ENCODE measurements at regions not wholly inside any gene's neighbourhood (a gene's known extent, or its start where the extent isn't known, plus 50 kb on each side); places are given as distances from the start of the nearest gene placed in this dataset.

DNA sequence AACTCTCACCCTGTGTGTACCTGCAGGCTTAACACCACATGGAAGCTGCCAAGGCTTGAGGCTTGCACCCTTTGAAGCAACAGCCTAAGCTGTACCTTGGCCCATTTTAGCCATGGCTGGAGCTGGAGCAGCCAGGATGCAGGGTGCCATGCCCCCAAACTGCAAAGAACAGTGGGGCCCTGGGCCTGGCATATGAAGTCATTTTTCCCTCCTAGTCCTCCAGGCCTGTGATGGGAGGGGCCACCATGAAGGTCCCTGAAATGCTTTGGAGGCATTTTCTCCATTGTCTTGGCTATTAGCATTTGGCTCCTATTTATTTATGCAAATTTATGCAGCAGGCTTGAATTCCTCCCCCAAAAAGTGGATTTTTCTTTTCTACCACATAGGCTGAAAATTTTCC lies 238.4 kb downstream of the CDCA7 start:
- no peak for DNase-seq

DNA sequence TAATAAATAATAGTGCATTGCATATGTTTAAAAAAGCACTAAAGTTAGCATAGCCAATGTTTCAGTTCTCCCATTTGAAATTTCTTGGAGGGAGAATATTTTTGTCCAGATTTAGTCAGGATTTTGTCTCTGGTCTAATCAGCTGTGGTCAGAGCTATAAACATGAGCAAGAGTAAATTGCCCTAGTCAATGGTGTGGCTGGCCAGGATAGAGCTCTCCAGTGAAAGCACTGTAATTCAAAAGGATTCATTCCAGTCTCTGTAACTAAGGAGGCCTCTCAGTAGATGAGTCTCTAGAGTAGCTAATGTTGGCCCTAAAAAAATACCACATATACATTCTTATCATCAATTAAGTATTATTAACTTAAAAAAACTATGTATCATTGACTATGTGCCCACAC lies 241.6 kb downstream of the CDCA7 start:
- DNase-seq, result no peak

DNA sequence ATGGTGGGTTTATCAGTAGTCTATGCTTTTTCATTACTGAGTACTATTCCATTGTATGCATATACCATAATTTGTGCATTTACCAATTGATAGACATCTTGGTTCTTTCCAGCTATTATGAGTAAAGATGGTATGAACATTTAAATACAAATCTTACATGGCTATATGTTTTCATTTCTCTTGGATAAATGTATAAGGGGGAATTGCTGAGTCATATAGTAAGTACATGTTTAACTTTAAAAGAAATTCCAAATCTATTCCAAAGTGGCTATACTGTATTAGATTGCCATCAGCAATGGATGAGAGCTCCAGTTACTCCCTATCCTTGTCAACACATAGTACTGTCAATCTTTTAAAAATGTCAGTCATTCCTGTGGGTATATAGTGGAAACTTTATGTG lies 243.9 kb downstream of the CDCA7 start:
- DNase-seq, result no peak

DNA sequence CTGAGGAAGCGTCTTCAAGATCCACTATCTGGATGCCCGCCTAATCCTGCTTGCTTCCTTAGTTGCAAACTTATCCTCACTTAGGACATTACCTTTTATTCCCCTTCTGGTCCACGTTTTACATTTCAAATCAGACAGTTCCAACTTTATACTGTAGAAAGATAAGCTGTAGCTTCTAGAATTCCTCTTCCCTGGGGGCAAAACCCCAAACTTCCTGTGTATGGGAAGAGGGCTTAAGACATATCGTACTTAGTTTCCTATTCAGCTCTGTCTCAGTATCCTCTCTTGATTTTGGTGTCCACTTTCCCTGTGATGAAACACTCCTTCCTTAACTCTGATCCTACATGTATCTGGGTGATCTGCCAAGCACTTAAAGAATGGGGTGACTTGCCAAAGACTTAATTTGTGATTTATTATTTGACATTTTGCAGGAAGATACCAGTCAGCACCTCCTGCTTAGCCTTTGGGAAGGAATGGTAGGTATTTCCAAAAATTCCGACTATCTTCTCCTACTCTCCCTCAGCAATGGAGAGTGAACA lies 245.2 kb downstream of the CDCA7 start:
- no peak for DNase-seq

DNA sequence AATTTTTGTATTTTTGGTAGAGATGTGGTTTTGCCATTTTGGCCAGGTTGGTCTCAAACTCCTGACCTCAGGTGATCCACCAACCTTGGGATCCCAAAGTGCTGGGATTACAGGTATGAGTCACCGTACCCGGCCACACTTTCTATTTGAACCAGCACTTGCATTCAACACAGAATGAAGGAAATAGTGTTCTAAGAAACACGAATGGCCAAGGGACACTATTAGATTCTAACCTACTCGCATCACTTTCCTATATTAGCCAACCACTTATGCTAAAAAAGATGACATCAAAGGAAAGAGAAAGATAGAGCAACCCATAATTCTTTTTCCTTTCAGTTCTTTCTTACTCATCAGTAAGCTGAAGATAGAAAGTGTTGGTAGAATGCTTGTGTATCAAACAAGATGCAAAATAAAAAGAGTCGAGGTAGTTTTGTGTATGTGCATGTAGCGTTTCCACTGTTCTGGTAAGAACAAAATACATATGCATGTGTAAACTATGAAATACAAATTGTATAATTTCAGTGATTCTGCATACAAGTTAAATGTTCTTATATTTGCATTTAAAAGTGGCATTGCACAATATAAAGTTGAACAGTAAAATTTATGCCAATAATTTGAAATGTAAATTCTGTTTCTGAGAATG lies 247.6 kb downstream of the CDCA7 start:
- DNase-seq, result no peak

DNA sequence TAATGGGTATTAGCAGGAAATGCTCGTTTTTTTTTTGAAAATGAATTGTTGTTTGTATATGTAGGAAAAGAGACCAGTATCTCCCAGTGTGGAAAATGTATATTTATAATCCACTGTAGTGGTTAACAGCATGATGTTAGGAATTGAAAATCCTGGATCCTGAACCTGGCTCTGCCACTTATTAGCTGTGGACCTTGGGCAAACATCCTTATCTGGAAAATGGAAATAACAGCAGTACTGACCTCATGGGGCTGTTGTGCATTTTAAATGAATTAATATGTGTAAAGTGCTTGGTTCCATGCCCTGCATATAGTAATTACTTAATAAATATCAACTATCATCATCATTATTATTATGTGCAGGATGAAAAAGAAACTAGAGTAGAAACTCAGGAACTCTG lies 251.3 kb downstream of the CDCA7 start:
- DNase-seq, result no peak

DNA sequence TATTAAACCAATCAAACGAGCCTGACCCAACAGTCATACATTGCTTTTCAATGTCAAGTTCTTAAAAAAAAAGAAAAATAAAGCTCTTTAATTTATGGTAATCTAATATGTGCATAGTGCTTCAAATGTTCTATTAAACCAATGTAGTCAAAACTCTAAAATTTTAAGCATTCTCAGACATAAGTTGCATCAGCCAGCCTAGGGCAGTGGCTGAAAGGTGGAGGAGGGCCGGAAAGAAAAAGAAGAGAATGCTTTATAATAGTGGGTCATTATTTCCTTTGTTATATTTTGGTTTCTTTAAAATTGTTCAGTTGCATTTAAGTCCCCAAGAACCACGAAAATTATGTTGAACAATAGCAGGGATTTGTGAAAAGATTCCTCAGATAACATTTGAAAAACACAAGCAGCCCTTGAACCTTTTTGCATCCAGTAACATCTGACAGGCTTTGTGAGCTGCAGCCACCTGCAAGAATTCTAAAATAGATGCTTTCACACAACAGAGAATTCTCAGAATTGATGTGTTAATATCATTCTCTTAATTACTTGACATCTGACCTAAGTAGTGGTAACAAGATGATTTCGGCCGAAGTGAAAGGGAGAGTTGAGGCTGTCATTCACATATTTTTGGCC lies 252.1 kb downstream of the CDCA7 start:
- no peak for DNase-seq

DNA sequence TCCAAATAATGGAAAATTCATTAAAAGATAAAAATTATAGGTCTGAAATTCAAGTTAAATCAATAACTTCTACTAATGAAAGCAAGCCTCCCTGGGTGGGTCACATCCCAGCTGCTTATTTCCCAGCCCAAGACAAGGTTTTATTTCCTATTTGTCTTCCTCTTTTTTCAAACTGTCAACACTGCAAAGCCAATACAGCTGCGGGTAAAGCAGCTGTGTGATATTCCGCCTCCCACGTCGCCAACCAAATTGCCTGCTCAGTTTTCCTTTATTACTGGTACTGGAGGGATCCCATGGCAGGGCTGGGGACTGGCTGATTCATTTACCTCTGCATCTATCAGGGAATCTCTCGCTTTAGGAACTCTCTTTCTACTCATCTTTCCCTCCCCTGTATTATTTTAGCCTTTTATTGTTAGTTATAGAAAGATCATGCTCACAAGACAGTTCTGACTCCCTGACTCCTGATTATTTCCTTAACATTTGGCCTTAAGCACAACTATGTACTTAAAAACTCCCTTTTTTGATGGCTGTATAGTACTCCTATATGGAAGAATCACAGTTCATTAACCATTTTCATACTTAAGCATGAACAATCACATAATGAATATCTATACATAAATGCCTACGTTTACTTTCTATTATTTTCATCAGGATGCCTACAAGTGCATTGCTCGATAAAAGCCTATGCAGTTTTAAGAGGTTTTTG lies 253.1 kb downstream of the CDCA7 start:
- DNase-seq, result no peak

DNA sequence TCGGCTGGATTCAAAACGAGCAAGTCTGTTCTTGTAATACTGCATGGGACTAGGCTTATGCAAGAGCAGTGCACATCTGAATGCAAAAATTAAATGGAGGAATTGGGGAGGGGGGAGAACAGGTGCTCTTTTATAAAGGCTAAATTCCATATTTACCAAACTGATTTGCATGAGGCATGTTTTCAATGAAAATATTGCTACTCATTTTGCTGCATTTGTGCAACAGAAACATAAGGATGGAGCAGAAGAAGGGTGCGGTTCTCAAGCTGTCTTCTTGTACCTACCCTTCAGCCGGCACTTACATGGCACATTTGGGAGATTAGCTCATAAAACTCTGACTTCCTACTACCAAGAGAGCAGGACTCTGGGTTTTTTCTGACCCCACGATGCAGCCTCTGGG lies 256.4 kb downstream of the CDCA7 start:
- DNase-seq, result no peak

DNA sequence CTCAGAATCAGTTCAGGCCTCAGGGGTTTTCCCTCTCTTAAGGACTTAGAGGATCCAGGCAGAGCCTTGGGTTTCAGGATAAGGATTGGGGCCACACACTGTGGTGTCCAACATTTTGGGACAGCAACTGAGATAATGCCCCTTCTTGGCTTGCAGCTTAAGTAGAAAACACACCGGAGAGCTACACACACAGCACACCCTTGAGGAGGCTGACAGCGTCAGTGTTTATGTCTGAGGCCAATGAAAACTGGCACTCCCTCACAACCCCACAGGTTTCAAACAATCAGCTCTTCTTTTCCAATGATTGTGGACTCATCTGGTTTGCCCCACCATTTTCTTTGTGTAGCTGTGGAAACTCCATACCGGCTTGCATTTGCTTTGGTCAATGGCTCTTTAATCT lies 257.7 kb downstream of the CDCA7 start:
- DNase-seq, result no peak

DNA sequence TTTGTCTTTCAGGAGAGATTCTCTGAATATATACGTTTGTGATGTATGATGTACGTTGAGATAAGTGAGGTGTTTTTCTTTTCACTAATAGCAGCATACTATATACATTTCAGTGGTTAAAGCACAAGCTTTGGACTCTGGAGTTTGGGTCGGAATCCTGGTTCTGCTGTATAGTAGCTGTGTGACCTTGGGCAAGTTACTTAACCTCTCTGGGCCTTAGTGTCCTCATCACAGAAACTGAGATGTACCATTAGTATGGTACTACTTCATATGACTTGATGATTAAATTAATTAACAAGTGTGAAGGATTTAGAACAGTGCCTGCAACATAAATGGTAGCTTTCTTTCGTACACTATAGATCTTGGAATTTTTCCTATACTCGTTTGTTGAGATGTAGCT lies 258.7 kb downstream of the CDCA7 start:
- DNase-seq, result no peak

DNA sequence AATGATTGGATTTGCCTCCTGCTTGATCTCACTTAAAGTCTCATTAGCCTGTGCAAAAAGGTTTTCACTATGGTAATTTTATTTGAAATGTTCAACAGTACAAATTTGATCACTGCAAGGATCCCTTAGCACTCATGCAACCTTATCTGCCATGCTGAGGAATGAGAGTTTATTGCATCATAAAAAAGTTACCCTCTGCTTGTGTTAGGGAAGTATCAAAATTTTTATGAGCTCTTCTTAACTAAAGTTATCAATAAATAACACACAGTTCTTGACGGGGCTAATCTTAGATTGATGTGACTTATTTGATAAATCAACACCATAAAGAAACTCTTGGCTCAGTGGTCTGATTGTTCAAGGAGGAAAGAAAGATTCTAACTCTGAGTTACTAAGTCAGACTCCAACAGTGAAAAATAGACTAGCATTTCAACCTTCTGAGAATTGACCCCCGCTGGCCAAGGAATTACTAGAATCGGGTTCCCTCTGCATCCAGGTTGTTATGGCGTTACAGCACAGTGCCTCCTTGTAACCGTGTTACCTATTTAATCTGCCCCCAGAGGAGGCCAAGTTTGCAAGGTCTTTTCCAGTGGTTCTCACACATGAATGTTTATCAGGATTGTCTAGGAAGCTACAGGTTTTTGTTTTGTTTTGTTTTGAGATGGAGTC lies 259.7 kb downstream of the CDCA7 start:
- DNase-seq, result no peak

DNA sequence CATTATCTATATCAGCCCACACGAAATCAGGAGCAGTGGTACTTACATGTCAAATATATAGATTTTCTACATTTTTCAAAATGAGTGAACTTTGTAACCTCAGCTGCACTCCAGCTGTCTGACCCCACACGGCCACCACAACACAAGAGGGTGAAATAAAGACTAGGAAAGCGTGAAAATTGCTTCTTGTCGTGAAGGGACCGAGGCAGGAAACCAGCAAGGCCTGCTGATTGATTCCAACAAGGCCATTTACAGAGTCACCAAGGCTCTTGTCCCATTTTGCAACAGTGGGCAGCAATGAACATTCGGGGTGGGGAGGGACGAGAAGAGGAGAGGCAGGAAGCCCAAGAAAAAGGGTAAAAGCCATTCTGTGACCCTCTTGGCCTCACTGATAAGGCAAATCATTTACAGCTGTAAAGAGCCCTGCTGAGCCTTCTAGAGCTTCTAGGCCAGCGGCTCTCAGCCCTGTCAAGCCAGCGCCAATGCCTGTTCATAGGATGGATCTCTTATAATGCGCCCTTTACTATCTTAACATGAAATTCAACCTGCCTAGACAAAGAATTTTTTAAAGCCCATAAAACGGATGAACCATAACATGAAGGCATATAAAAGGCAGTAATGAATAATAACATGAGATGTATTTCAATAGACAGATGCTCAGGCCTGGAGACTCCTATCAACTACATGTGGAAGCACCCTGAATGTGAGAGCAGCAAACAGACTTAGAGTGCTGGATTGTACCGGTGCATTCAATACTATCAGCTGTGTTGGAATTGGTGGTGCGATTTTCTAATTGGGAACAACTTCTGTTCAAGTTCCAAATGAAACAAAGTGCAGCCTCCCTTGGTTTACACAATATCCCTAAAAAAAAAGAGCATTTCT lies 269.0 kb downstream of the CDCA7 start:
- DNase-seq, result no peak

DNA sequence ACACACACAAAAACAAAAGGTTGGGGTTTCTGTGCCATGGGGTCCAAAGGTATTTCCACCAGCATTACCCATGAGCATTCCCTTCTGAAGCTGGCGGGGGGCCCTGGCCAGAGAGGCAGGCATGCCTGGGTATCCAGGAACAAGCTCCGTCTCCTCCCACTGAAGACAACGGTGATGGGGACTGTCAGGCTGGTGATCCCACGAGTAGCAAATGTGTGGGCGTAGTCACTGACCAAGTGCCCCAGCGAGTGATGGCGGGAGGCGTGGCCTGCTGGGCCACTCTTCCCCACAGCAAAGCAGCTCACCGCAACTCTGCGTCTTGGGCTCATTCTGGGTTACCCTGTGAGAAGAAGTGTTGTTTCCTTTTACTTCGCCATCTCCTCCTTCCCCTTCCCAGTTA lies 270.6 kb downstream of the CDCA7 start:
- DNase-seq, result no peak

DNA sequence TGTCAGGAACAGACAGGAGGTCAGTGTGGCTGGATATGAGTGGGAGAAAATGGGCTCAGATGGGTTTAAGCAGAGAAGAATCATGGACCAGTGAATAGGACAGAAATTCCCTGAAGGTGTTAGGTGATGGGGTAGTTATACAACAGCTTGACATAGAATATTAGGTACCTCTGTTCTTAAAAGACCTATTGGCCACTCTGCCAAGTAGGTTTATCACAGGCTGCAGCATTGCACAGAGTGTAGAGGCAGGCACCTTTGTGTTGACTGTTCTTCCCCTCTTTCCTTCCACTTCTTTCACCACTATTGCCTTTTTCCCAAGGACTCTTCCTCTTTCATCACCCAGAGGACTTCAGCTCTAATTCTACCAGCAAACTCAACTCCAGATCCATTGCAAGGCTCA lies 274.4 kb downstream of the CDCA7 start:
- no peak for DNase-seq

DNA sequence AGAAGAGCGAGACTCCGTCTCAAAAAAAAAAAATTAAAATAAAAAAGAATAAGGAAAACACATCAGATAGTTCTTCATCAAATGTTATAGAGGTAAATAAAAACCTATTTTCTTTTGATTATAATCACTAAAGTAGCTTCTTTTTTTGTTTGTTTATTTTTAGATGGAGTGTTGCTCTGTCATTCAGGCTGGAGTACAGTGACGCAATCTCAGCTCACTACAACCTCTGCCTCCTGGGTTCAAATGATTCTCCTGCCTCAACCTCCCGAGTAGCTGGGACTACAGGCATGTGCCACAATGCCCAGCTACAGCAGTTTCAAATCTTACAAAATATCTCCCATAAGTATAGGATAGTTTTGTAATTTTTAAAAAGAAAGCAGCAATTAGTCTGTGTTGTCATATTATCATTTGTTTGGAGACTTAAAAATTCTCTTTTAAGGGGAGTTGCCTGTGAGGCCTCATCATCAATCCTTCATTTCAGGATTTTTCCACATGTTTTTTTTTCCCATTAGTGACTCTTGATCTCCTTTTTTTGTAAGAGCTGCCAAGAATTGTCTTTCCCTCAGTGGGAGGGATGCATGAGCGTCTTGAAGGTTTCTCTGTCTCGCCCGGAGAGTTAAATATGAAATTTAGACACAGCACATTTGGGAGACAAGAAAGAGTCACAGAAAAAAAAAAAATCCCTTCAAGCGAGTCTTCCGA lies 275.9 kb downstream of the CDCA7 start:
- no peak for DNase-seq

DNA sequence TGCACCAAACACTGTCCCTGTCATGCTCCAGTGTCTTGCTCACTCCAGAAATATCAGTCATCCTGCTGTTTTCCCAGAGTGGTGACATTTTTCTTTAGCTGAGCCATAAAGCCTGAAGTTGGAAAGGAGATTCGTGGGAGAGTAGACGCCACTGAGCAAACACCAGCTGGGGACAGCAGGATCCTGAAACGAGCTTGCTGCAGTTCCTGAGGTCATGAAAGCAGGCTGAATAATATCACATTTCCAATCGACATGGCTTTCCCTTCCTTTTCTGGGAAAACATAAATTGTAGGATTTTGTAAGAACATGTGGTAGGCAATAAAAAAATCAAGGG lies 276.4 kb downstream of the CDCA7 start:
- DNase-seq, result no peak

DNA sequence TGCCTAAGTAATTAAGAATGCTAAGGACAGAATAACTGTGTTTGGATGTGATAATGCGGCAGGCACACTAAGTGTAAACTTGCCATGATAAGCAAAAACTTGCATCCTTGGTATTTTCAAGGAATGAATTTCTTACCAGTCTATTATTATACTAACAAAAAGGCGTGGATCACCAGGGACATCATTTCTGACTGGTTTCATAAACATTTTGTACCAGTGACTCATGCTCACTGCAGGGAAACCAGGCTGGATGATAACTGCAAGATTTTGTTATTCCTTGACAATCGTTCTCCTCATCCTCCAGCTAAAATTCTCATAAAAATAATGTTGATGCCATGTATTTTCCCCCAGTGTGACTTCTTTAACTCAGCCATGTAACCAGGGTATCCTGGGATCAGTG lies 289.5 kb downstream of the CDCA7 start:
- DNase-seq, result no peak

DNA sequence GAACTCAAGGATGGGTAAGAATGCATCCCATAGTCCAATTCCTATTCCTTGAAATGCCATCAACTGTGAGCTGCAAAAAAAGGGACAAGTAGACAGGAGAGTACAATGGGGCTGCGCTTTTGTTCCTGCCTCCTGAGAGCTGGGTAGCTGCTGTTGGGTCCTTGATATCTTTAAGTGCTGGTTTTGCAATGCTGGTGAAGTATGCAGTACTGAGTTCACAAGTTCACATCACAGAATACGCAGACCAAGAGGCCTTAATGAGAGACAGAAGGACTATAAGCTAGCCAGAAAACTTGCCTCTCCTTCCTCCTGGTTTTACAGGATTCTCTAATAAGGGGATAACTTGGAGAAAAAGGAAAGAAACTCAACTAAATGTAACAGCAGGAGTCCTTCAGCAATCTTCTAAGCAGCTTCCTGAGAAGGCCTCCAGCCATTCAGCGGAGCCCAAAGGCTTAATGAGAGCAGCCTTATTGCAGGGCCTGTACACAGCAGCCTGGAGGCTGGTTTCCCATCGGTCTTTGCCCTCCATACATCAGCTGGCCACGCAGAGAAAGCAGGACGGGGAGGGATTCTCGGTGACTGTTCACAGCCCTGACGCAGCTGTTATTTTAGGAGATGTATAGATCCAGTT lies 293.1 kb downstream of the CDCA7 start:
- DNase-seq, result no peak

DNA sequence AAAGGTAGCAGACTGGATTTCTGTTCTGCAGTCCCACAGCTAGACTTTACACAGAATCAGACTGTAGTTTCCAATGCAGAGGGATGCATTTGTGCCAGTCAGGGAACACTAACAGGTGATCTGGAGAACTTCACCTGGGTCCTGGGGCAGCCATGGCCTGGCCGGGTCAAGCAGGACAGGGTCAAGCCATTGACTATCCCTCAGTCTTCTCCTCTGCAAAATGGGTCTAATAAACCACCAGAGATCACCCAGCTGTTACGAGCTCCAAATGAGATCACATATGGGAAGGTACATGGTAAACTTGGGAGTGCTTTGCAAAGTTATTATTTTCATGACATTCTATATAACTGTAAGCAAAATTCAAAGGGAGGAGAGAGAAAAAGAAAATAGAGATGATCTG lies 294.1 kb downstream of the CDCA7 start:
- no peak for DNase-seq

DNA sequence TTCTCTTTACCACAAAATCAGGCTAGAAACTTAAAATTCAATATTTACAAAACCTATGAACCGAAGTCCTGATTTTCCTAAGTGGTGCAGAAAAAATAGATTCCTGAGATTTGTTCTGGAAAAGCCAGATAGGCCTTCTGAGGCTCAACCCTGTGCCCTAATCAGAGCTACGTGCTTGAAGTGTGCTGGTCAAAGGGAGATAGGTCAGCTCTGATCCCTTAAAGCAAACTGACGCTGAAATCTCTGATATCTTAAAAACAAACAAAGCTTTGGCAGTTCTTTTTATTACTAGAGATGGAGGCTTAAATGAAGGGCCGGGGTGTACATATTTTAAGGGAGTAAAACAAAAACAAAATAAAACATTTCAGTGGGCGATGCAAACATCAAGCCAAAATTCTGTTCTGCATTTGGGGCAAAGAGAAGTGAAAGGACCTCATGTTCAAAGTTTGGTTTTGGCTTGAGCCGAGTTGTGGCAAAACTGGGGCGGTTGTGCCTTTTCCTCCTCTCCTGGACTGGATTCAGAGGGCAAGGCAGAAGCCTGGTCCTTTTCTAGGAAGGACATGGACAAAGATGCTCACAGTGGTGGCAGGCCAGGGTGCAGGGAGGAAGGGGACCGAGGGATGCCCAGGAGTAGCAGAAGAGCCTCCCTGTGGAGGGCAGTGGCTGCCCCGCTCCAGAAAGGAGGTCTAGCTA lies 295.0 kb downstream of the CDCA7 start:
- DNase-seq, result no peak
